ENCODE measurements at regions not wholly inside any gene's neighbourhood (a gene's known extent, or its start where the extent isn't known, plus 50 kb on each side); places are given as distances from the start of the nearest gene placed in this dataset.

DNA sequence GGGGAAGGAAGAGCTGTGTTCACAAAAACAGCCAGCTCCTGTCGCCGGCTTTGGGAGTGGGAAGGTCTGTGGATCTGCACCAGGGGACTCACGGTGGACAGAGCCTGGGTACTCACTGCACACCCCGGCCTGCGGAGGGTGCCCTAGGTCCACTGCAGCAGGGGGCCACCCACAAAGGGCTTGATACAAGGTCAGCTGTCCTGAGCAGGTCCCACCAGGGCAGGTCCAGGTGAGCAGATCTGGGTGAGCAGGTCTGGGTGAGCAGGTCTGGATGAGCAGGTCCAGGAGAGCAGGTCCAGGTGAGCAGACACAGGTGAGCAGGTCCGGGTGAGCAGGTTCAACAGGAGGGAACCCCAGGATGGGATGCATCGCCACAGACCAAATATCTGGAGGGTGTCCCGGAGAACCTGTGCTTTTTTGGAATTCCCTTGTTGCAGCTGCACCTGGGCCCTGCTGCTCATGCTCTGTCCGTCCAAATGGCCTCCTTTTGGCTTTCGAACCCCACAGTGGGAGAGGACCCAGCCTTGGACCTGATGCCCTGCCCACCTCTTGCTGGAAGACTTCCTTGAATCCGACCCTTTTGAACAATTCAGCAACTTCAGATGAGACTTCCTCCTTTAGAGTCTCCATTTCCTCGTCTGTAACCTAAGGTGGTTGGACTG, 485.3 kb downstream of the TBC1D22A start:
- H3K36me3 ChIP-seq (ENCODE audit: insufficient read depth, low read length) = no peaks in the 10 kb centered on the region
- no peaks in the 10 kb centered on the region for H3K9me2 ChIP-seq (replicated peaks; ENCODE audit: low read depth, low read length)
- no peak overlapping the region for H3K4me2 ChIP-seq (ENCODE audit: low read depth, low read length, poor library complexity, severe bottlenecking)
- no peak overlapping the region for H2AFZ ChIP-seq (ENCODE audit: low read length)
- H3K9me3 ChIP-seq (ENCODE audit: insufficient read depth, low read depth, low read length) = peaks cover 9% of the 10 kb centered on the region; the same call in 1 of the 2 replicates
- H3K27me3 ChIP-seq (ENCODE audit: insufficient read depth, low read length, poor library complexity, severe bottlenecking) = no peaks in the 10 kb centered on the region
- no peak for TF ChIP-seq EZH2phosphoT487 (IDR thresholded peaks at IDR 0.05; ENCODE audit: borderline replicate concordance)
- TF ChIP-seq, protein P1, sequence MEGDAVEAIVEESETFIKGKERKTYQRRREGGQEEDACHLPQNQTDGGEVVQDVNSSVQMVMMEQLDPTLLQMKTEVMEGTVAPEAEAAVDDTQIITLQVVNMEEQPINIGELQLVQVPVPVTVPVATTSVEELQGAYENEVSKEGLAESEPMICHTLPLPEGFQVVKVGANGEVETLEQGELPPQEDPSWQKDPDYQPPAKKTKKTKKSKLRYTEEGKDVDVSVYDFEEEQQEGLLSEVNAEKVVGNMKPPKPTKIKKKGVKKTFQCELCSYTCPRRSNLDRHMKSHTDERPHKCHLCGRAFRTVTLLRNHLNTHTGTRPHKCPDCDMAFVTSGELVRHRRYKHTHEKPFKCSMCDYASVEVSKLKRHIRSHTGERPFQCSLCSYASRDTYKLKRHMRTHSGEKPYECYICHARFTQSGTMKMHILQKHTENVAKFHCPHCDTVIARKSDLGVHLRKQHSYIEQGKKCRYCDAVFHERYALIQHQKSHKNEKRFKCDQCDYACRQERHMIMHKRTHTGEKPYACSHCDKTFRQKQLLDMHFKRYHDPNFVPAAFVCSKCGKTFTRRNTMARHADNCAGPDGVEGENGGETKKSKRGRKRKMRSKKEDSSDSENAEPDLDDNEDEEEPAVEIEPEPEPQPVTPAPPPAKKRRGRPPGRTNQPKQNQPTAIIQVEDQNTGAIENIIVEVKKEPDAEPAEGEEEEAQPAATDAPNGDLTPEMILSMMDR (conservative IDR thresholded peaks at IDR 0.05; ENCODE audit: low read length) = no peak
- H3K9ac ChIP-seq (ENCODE audit: low read depth, low read length, poor library complexity, severe bottlenecking) = no peak overlapping the region
- H3K4me1 ChIP-seq (ENCODE audit: insufficient read depth, low read length, poor library complexity, severe bottlenecking) = no peaks in the 10 kb centered on the region
- no peaks in the 10 kb centered on the region for H4K20me1 ChIP-seq (ENCODE audit: insufficient read depth, low read length, poor library complexity, severe bottlenecking)
- no peaks in the 10 kb centered on the region for H3K79me2 ChIP-seq (ENCODE audit: insufficient read depth, low read length)
- H3F3A ChIP-seq (ENCODE audit: low read depth) = no peaks in the 10 kb centered on the region
- no peak overlapping the region for H3K4me3 ChIP-seq (ENCODE audit: low read length, poor library complexity, severe bottlenecking)

DNA sequence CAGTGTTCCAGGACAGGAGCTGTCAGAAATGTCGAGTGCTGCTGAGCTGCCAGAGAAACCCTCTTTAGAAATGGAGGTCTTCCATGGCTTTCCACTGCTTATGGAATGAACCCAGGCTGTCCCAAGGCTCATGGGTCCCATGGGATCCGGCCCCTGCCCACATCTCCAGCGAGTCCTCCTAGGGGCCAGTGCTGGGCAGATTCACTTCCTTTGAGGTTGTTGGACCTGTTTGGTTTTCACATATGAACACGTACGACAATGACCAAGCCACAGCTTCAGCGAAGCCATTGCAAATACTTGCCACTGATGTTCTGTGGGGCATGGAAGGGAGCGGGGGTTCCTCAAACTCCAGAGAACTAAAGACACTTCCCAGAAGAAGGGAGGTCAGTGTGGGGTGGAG, 483.3 kb downstream of the TBC1D22A start:
- H3K4me3 ChIP-seq (ENCODE audit: low read length, poor library complexity, severe bottlenecking) = no peak overlapping the region
- TF ChIP-seq, protein P1 (conservative IDR thresholded peaks at IDR 0.05; ENCODE audit: low read length) = no peak
- no peak for TF ChIP-seq EZH2phosphoT487 (IDR thresholded peaks at IDR 0.05; ENCODE audit: borderline replicate concordance)
- H3K4me1 ChIP-seq (ENCODE audit: insufficient read depth, low read length, poor library complexity, severe bottlenecking) = no peaks in the 10 kb centered on the region
- H2AFZ ChIP-seq (ENCODE audit: low read length) = no peak overlapping the region
- no peaks in the 10 kb centered on the region for H3K9me2 ChIP-seq (replicated peaks; ENCODE audit: low read depth, low read length)
- no peaks in the 10 kb centered on the region for H3K36me3 ChIP-seq (ENCODE audit: insufficient read depth, low read length)
- no peak overlapping the region for H3K9ac ChIP-seq (ENCODE audit: low read depth, low read length, poor library complexity, severe bottlenecking)
- H4K20me1 ChIP-seq (ENCODE audit: insufficient read depth, low read length, poor library complexity, severe bottlenecking) = no peaks in the 10 kb centered on the region
- no peak overlapping the region for H3K4me2 ChIP-seq (ENCODE audit: low read depth, low read length, poor library complexity, severe bottlenecking)
- no peaks in the 10 kb centered on the region for H3K79me2 ChIP-seq (ENCODE audit: insufficient read depth, low read length)
- no peaks in the 10 kb centered on the region for H3K27me3 ChIP-seq (ENCODE audit: insufficient read depth, low read length, poor library complexity, severe bottlenecking)
- peaks cover 6% of the 10 kb centered on the region; the same call in 1 of the 2 replicates for H3K9me3 ChIP-seq (ENCODE audit: insufficient read depth, low read depth, low read length)
- H3F3A ChIP-seq (ENCODE audit: low read depth) = no peaks in the 10 kb centered on the region

DNA sequence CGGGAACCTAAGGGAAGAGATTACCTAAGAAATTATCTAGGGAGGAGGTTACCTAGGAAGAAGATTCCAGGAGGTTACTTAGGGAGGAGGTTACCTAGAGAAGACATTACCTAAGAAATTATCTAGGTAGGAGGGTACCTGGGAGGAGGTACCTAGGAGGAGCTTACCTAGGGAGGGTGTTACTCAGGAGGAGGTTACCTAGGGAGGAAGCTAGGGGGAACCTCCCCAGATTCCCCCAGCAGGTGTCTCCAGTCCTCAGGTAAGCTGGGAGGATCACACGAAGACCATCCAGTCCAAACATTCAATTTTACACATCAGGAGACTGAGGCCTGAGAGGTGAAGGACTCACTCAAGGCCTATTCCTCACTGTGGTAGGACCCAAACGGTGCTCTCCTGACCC, 482.8 kb downstream of the TBC1D22A start:
- Histone ChIP-seq H3K79me2 (ENCODE audit: insufficient read depth, low read length) (no peaks in the 10 kb centered on the region), H3K27me3 (ENCODE audit: insufficient read depth, low read length, poor library complexity, severe bottlenecking) (no peaks in the 10 kb centered on the region), H3K9ac (ENCODE audit: low read depth, low read length, poor library complexity, severe bottlenecking) (no peak overlapping the region), H3K4me3 (ENCODE audit: low read length, poor library complexity, severe bottlenecking) (no peak overlapping the region), H3K9me2 (replicated peaks; ENCODE audit: low read depth, low read length) (no peaks in the 10 kb centered on the region), H3K4me2 (ENCODE audit: low read depth, low read length, poor library complexity, severe bottlenecking) (no peak overlapping the region), H3K36me3 (ENCODE audit: insufficient read depth, low read length) (no peaks in the 10 kb centered on the region), H3K4me1 (ENCODE audit: insufficient read depth, low read length, poor library complexity, severe bottlenecking) (no peaks in the 10 kb centered on the region), H4K20me1 (ENCODE audit: insufficient read depth, low read length, poor library complexity, severe bottlenecking) (no peaks in the 10 kb centered on the region), H2AFZ (ENCODE audit: low read length) (no peak overlapping the region), H3F3A (ENCODE audit: low read depth) (no peaks in the 10 kb centered on the region), H3K9me3 (ENCODE audit: insufficient read depth, low read depth, low read length) (peaks cover 5% of the 10 kb centered on the region; the same call in 1 of the 2 replicates)
- TF ChIP-seq, protein P1 (conservative IDR thresholded peaks at IDR 0.05; ENCODE audit: low read length) = no peak
